ENCODE measurements at regions not wholly inside any gene's neighbourhood (a gene's known extent, or its start where the extent isn't known, plus 50 kb on each side); places are given as distances from the start of the nearest gene placed in this dataset.

GRCh38 chr3:178195824-178196223 is 340.4 kb upstream of the KCNMB2 start:
- no peak overlapping the region for H3K4me3 Mint-ChIP-seq
- TF ChIP-seq ELF4 (CRISPR knock-in tag; IDR thresholded peaks at IDR 0.05; ENCODE audit: low read depth) (no peak), ZMAT4 (CRISPR knock-in tag; IDR thresholded peaks at IDR 0.05) (no peak), ZNF532 (CRISPR knock-in tag; IDR thresholded peaks at IDR 0.05; ENCODE audit: borderline replicate concordance) (no peak), ZNF263 (CRISPR knock-in tag; IDR thresholded peaks at IDR 0.05; ENCODE audit: low read depth) (no peak), GABPB1 (CRISPR knock-in tag; IDR thresholded peaks at IDR 0.05) (no peak), FOXP1 (CRISPR knock-in tag; IDR thresholded peaks at IDR 0.05; ENCODE audit: borderline replicate concordance) (no peak), ATF1 (CRISPR knock-in tag; IDR thresholded peaks at IDR 0.05) (no peak), SMAD3 (CRISPR knock-in tag; IDR thresholded peaks at IDR 0.05; ENCODE audit: borderline replicate concordance) (no peak), CREB1 (CRISPR knock-in tag; IDR thresholded peaks at IDR 0.05) (no peak), ZSCAN18 (CRISPR knock-in tag; IDR thresholded peaks at IDR 0.05) (no peak)
- POLR2A ChIA-PET = no interaction called here
- H3K4me1 Mint-ChIP-seq = peaks cover 18% of the 10 kb centered on the region
- H3K36me3 Mint-ChIP-seq = no peaks in the 10 kb centered on the region
- no peaks in the 10 kb centered on the region for H3K9me3 Mint-ChIP-seq
- CTCF ChIA-PET = no interaction called here
- DNase-seq (ENCODE audit: low spot score) (no peak), ATAC-seq (no peak)
- no peak overlapping the region for H3K27ac Mint-ChIP-seq
- no peaks in the 10 kb centered on the region for H3K27me3 Mint-ChIP-seq (ENCODE audit: low read depth)

- Mint-ChIP-seq H3K4me1 (peaks cover 10% of the 10 kb centered on the region), H3K27ac (no peak overlapping the region), H3K36me3 (no peaks in the 10 kb centered on the region), H3K27me3 (ENCODE audit: low read depth) (no peaks in the 10 kb centered on the region), H3K4me3 (no peak overlapping the region), H3K9me3 (no peaks in the 10 kb centered on the region)
- ChIA-PET POLR2A (no interaction called here), CTCF (no interaction called here)
- no peak for TF ChIP-seq ZBTB43 (CRISPR knock-in tag; IDR thresholded peaks at IDR 0.05)
- no peak for TF ChIP-seq PREB (CRISPR knock-in tag; IDR thresholded peaks at IDR 0.05; ENCODE audit: borderline replicate concordance)
- TF ChIP-seq ZNF121 (CRISPR knock-in tag; IDR thresholded peaks at IDR 0.05) = no peak
- TF ChIP-seq ZSCAN18 (CRISPR knock-in tag; IDR thresholded peaks at IDR 0.05) = no peak
- TF ChIP-seq AFF4 (CRISPR knock-in tag; IDR thresholded peaks at IDR 0.05; ENCODE audit: borderline replicate concordance) = no peak
- no peak for TF ChIP-seq GTF2I (CRISPR knock-in tag; conservative IDR thresholded peaks at IDR 0.05)
- no peak for TF ChIP-seq GRHL2 (CRISPR knock-in tag; IDR thresholded peaks at IDR 0.05; ENCODE audit: insufficient replicate concordance, severe bottlenecking)
- no peak for DNase-seq (ENCODE audit: low spot score)
- no peak for ATAC-seq
These were observed 337.9 kb upstream of the KCNMB2 start for GRCh38 chr3:178198329-178198728.
